SK-N-SH treated with all-trans-retinoic acid at 6 μM for 48 hours (cell line): ENCODE measurements at regions not wholly inside any gene's neighbourhood (a gene's known extent, or its start where the extent isn't known, plus 50 kb on each side); places are given as distances from the start of the nearest gene placed in this dataset.

ENCODE experiments used
- ATAC-seq: fragments of 200-7000 bp; cut with Tn5 transposase; 3 replicates; pipeline ENCODE4 v1.9.1; 2020; ENCODE audit warnings: mild to moderate bottlenecking, moderate library complexity
- ARNTL ChIP-seq: fragments of 450-650 bp; formaldehyde crosslinking; IDR thresholded peaks from 2 replicates; pipeline ENCODE4 v1.5.0; 2020; ENCODE audit warnings: low read depth, mild to moderate bottlenecking, moderate library complexity, borderline replicate concordance
- BACH2 ChIP-seq: fragments of 250-450 bp; sonication (Bioruptor Pico); IDR thresholded peaks from 2 replicates; pipeline ENCODE4 v1.9.0; 2021; ENCODE audit warnings: mild to moderate bottlenecking, borderline replicate concordance
- CREB5 ChIP-seq: fragments of 250-450 bp; sonication (Bioruptor Pico); IDR thresholded peaks from 2 replicates; pipeline ENCODE4 v1.5.1; 2020; ENCODE audit warnings: low read depth, mild to moderate bottlenecking, moderate library complexity
- CSDC2 ChIP-seq: fragments of 250-450 bp; sonication (Bioruptor Pico); IDR thresholded peaks from 2 replicates; pipeline ENCODE4 v1.5.0; 2020; ENCODE audit warnings: mild to moderate bottlenecking, moderate library complexity
- CSRNP3 ChIP-seq: fragments of 250-450 bp; sonication (Bioruptor Pico); IDR thresholded peaks from 2 replicates; pipeline ENCODE4 v1.5.1; 2021; ENCODE audit warnings: mild to moderate bottlenecking, moderate library complexity
- ESRRG ChIP-seq: fragments of 250-450 bp; sonication (Bioruptor Pico); IDR thresholded peaks from 2 replicates; pipeline ENCODE4 v1.6.1; 2021; ENCODE audit warnings: mild to moderate bottlenecking
- GLIS3 ChIP-seq: fragments of 250-450 bp; sonication (Bioruptor Pico); IDR thresholded peaks from 2 replicates; pipeline ENCODE4 v1.5.0; 2020; ENCODE audit warnings: mild to moderate bottlenecking, moderate library complexity
- ISL1 ChIP-seq: fragments of 250-450 bp; sonication (Bioruptor Pico); IDR thresholded peaks from 2 replicates; pipeline ENCODE4 v2.1.2; 2022; ENCODE audit warnings: mild to moderate bottlenecking, moderate library complexity
- OSR1 ChIP-seq: fragments of 250-450 bp; sonication (Bioruptor Pico); IDR thresholded peaks from 2 replicates; pipeline ENCODE4 v1.8.0; 2022; ENCODE audit warnings: moderate library complexity, mild to moderate bottlenecking, inconsistent platforms
- PPARA ChIP-seq: fragments of 250-450 bp; sonication (Bioruptor Pico); IDR thresholded peaks from 2 replicates; pipeline ENCODE4 v1.5.0; 2020; ENCODE audit warnings: mild to moderate bottlenecking, borderline replicate concordance
- RARB ChIP-seq: fragments of 250-450 bp; sonication (Bioruptor Pico); IDR thresholded peaks from 2 replicates; pipeline ENCODE4 v1.8.0; 2021; ENCODE audit warnings: mild to moderate bottlenecking, moderate library complexity
- SNAI2 ChIP-seq: fragments of 250-450 bp; sonication (Bioruptor Pico); IDR thresholded peaks from 2 replicates; pipeline ENCODE4 v1.5.0; 2020; ENCODE audit warnings: mild to moderate bottlenecking, moderate library complexity
- TCF4 ChIP-seq: fragments of 250-450 bp; sonication (Bioruptor Pico); IDR thresholded peaks from 2 replicates; pipeline ENCODE4 v1.8.0; 2021; ENCODE audit warnings: mild to moderate bottlenecking, moderate library complexity, borderline replicate concordance
- TOX ChIP-seq: fragments of 250-450 bp; sonication (Bioruptor Pico); IDR thresholded peaks from 2 replicates; pipeline ENCODE4 v1.8.0; 2021; ENCODE audit warnings: mild to moderate bottlenecking, moderate library complexity, borderline replicate concordance
- TSHZ2 ChIP-seq: fragments of 250-450 bp; sonication (Bioruptor Pico); IDR thresholded peaks from 2 replicates; pipeline ENCODE4 v1.5.0; 2020; ENCODE audit warnings: mild to moderate bottlenecking, moderate library complexity
- ZC3H10 ChIP-seq: fragments of 250-450 bp; sonication (Bioruptor Pico); IDR thresholded peaks from 2 replicates; pipeline ENCODE4 v1.5.1; 2021; ENCODE audit warnings: mild to moderate bottlenecking, moderate library complexity
- ZFP3 ChIP-seq: fragments of 250-450 bp; sonication (Bioruptor Pico); IDR thresholded peaks from 2 replicates; pipeline ENCODE4 v1.5.0; 2020; ENCODE audit warnings: mild to moderate bottlenecking, moderate library complexity
- ZFP30 ChIP-seq: fragments of 450-650 bp; formaldehyde crosslinking; IDR thresholded peaks from 2 replicates; pipeline ENCODE4 v1.5.0; 2022; ENCODE audit warnings: mild to moderate bottlenecking, moderate library complexity
- ZNF565 ChIP-seq: fragments of 450-650 bp; formaldehyde crosslinking; conservative IDR thresholded peaks from 2 replicates; pipeline ENCODE4 v1.5.0; 2020; ENCODE audit warnings: low read depth, mild to moderate bottlenecking, moderate library complexity
- ZNF70 ChIP-seq: fragments of 450-650 bp; formaldehyde crosslinking; IDR thresholded peaks from 2 replicates; pipeline ENCODE4 v1.5.0; 2020; ENCODE audit warnings: mild to moderate bottlenecking, moderate library complexity
- ZNF8 ChIP-seq: fragments of 450-650 bp; formaldehyde crosslinking; IDR thresholded peaks from 2 replicates; pipeline ENCODE4 v1.5.0; 2020; ENCODE audit warnings: mild to moderate bottlenecking, moderate library complexity
- TF ChIP-seq, protein P1 (sequence below): fragments of 250-450 bp; sonication (Bioruptor Pico); IDR thresholded peaks from 2 replicates; pipeline ENCODE4 v1.8.0; 2021; ENCODE audit warnings: low read depth, mild to moderate bottlenecking, moderate library complexity, borderline replicate concordance

DNA sequence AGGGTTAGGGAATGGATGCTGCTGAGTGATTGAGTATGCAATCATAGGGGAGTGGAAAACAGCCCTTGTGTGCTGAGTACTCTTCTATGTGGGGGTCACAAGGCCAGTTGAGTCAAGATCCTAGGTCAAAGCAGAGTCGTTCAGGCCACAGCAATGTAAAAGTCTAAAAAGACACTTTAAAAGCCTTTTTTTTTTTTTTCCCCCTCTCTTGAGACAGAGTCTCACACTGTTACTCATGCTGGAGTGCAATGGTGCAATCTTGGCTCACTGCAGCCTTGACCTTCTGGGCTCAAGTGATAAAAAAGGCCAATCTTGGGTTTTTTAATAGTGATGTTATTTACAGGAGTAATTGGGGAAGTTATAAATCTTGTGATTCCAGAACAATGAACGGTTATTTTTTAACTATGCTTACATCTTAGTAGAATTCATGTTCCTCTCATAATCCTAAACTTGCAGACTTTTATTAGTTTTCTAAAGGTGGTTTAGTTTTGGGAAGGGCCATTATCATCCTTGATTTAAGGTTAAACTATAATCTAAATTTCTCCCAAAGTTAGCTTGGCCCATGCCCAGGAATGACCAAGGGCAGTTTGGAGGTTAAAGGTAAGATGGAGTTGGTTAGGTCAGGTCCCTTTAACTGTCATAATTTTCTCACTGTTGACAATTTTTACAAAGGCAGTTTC, 82.2 kb upstream of the BMP2K start:
- ATAC-seq: no peak
- TF ChIP-seq TCF4 (CRISPR knock-in tag) (no peak), SNAI2 (CRISPR knock-in tag) (no peak), TSHZ2 (no peak), CSDC2 (CRISPR knock-in tag) (no peak), ZFP3 (CRISPR knock-in tag) (no peak), ZNF565 (CRISPR knock-in tag) (no peak), BACH2 (CRISPR knock-in tag) (no peak), GLIS3 (no peak), ZC3H10 (CRISPR knock-in tag) (no peak), RARB (CRISPR knock-in tag) (no peak), ZNF70 (CRISPR knock-in tag) (no peak), TOX (CRISPR knock-in tag) (no peak), ISL1 (CRISPR knock-in tag) (no peak), ESRRG (CRISPR knock-in tag) (no peak), ZNF8 (CRISPR knock-in tag) (no peak), CSRNP3 (CRISPR knock-in tag) (no peak), PPARA (CRISPR knock-in tag) (no peak), ARNTL (no peak), OSR1 (CRISPR knock-in tag) (no peak)
- TF ChIP-seq, protein P1, sequence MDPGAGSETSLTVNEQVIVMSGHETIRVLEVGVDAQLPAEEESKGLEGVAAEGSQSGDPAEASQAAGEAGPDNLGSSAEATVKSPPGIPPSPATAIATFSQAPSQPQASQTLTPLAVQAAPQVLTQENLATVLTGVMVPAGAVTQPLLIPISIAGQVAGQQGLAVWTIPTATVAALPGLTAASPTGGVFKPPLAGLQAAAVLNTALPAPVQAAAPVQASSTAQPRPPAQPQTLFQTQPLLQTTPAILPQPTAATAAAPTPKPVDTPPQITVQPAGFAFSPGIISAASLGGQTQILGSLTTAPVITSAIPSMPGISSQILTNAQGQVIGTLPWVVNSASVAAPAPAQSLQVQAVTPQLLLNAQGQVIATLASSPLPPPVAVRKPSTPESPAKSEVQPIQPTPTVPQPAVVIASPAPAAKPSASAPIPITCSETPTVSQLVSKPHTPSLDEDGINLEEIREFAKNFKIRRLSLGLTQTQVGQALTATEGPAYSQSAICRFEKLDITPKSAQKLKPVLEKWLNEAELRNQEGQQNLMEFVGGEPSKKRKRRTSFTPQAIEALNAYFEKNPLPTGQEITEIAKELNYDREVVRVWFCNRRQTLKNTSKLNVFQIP (CRISPR knock-in tag): no peak

DNA sequence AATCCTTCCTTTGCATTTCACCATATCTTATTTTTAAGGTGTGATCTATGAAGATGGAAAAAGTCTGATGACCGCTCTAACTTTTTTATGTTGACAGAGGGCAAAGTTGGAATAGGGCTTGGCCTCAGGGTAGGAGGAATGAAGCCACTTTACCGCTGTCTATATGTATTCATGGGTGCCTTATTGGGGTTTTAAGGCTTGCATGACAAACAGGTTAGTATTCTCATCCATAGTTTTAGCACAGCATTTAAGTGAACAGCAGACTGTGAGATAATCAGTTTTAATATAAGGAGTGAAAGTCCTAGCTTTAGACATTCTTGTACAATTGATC, 81.7 kb upstream of the BMP2K start:
- TF ChIP-seq ZNF70 (CRISPR knock-in tag) (no peak), OSR1 (CRISPR knock-in tag) (no peak), ISL1 (CRISPR knock-in tag) (no peak), PPARA (CRISPR knock-in tag) (no peak), GLIS3 (no peak), ESRRG (CRISPR knock-in tag) (no peak)
- TF ChIP-seq, protein P1 (CRISPR knock-in tag): no peak

GRCh38 chr4:78695910-78696309, 80.2 kb upstream of the BMP2K start:
- no peak for TF ChIP-seq CREB5 (CRISPR knock-in tag)
- no peak for TF ChIP-seq ZFP30 (CRISPR knock-in tag)
- no peak for TF ChIP-seq SNAI2 (CRISPR knock-in tag)
- TF ChIP-seq TSHZ2: no peak
- TF ChIP-seq CSRNP3 (CRISPR knock-in tag): no peak
- no peak for TF ChIP-seq ISL1 (CRISPR knock-in tag)
- no peak for TF ChIP-seq ZNF8 (CRISPR knock-in tag)

More for the DNA sequence above, 81.7 kb upstream of the BMP2K start:
- no peak for ATAC-seq

More at GRCh38 chr4:78695910-78696309, 80.2 kb upstream of the BMP2K start:
- ATAC-seq: no peak
